HG03457 (cell line): ENCODE measurements at regions not wholly inside any gene's neighbourhood (a gene's known extent, or its start where the extent isn't known, plus 50 kb on each side); places are given as distances from the start of the nearest gene placed in this dataset.

Experiments
- ATAC-seq: cut with Tn5 transposase; IDR thresholded peaks from one replicate; pipeline ENCODE4 v1.9.1; 2021; ENCODE audit warnings: moderate number of reproducible peaks; ENCODE audit not compliant: unreplicated experiment

GRCh38 chr2:37781028-37781427, 109.6 kb upstream of the CDC42EP3 start:
- ATAC-seq, result no peak

- ATAC-seq, result no peak
Observed at GRCh38 chr2:37782155-37782673, 110.8 kb upstream of the CDC42EP3 start.

DNA sequence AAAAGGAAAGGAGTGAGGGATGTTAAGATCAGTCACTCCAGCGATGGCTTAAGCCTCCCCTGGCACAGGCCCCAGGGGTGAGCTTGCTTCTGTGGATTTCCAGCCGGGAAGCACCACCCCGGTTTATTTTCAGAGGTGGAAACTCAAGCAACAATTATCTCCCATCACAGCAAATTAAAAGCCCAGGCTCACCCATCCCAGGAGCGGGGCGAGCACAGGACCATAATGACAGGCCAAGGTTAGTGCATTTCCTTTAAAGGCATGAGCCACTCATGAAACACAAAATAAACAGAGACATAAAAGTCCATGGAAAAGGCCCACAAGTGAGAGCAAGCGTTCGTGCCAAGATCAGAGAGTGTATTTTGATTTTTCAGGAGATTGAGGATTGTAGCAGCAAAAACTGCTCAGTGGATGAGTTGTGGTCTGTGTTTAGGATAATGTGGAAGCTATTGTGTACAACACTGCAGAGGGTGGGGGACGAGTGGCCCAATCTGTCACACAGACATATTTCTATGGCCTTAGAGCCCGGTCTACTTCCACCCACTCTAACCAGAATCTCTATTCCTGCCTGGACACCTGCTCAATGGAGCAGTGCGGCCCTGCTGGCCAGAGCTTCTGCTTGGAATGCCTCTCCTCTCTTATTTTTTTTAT, 111.4 kb upstream of the CDC42EP3 start:
- no peak for ATAC-seq

GRCh38 chr2:37783545-37783944, 112.1 kb upstream of the CDC42EP3 start:
- ATAC-seq, result no peak

GRCh38 chr2:37784071-37784758, 112.8 kb upstream of the CDC42EP3 start:
- ATAC-seq, result no peak

DNA sequence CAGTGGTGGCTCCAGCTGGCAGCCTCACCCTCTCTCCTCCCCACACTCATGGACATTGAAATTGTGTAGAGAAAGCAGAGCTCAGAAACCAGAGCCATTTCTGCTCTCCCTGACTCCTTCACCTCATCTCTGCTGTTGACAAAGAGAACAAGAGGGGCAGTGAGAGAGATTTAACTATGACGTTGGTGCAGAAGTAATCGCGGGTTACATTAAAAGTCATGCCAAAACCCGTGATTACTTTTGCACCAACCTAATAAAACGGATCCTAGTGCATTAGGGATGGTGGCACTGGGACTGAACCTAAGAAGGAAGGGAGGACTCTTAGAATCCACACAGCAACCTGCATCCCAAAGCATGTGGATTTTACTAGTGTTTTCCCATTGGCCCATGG, 113.3 kb upstream of the CDC42EP3 start:
- no peak for ATAC-seq

- ATAC-seq, result no peak
Observed at GRCh38 chr2:37786191-37786698, 114.8 kb upstream of the CDC42EP3 start.

GRCh38 chr2:37786854-37787253, 115.4 kb upstream of the CDC42EP3 start:
- no peak for ATAC-seq

GRCh38 chr2:37788602-37789209, 117.3 kb upstream of the CDC42EP3 start:
- ATAC-seq, result no peak

DNA sequence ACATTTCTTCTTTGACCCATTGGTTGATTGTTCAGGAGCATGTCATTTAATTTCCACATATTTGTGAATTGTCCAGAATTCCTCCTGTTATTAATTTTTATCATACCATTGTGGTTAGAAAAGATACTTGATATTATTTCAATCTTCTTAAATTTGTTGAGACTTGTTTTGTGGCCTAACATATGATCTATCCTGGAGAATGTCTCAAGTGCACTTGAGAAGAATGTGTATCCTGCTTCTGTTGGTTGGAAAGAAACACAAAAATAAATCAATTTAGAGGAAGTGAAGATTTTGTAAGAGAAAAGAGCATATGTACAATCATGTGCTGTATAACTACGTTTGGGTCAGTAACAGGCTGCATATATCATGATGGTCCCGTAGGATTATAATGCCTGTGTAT, 118.6 kb upstream of the CDC42EP3 start:
- ATAC-seq, result no peak

- ATAC-seq, result no peak
Observed at GRCh38 chr2:37790462-37790861, 119.0 kb upstream of the CDC42EP3 start.

DNA sequence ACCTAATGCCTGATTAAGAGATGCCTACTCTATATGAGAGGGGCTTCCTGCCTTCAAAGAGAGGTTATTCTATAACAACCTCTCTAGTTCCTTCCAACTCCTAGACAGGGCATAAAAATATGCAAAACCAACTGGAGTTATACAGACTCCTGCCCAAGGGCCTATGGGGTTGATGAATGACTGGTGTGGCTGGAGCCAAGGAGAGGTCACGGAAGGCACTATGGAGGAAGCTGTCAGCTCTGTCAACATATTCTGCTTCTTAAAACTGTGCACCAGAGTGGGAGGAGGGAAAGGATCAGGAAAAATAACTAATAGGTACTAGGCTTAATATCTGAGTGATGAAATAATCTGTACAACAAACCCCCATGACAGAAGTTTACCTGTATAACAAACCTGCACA, 120.9 kb upstream of the CDC42EP3 start:
- no peak for ATAC-seq

- ATAC-seq, result no peak
Observed at GRCh38 chr2:37793004-37793403, 121.6 kb upstream of the CDC42EP3 start.

- ATAC-seq, result no peak
Observed at GRCh38 chr2:37794717-37795116, 123.3 kb upstream of the CDC42EP3 start.

- ATAC-seq, result no peak
Observed at GRCh38 chr2:37795456-37795855, 124.0 kb upstream of the CDC42EP3 start.

DNA sequence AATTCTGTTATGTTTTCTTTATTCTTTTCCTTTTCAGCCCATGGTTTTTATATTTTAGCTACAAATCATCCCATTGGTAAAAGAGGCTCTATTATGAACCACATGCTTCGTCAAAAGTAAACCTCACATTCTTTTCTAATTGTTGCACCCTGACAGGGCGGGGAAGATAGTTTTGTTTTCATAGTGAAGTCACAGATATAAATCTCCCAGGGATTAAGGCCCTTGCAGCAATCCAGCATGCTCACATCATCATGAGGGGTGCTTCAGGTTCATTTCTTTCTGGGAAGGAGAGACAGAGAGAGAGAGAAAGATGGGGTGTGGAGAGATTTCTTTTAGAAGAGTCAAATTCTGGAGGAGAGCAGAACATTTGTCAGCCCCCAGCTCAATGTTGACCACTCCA, 124.5 kb upstream of the CDC42EP3 start:
- no peak for ATAC-seq

DNA sequence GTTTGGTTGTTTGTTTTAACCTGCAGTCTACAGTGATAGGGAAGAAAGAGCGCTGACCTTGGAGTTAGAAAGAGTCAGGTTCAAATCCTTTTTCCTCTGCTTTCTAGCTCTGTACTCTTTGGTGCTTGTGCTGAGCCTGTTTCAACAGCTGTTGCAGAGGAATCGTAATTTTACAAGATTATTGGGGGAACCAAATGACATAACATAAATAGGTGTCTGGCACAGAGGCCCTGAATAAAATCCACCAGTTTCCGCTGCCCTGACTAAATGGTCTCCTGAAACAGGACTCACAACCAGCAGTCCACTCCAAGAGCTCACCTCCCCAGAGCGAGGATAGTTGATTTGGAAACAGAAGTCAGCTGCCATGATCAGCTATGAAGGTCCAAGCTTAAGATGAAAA, 125.0 kb upstream of the CDC42EP3 start:
- ATAC-seq, result no peak

DNA sequence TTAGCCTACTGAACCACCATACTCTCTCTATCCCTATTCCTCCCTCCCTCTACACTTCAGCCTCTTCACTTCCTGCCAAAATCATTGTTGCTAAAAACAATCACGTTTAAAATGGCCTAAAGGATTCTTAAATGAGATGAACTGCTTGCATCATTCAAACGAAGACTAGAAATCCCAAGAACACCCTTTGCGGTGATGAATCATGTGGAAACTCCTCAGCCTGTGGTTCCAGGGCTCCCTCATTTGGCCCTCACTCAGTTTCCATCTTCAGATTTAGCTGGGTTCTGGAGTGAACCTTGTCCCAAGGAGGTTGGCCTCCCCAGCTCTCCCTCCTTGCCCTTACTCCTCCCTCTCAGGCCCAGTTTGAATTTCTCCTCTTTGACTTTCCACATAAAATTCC, 125.6 kb upstream of the CDC42EP3 start:
- ATAC-seq, result no peak

DNA sequence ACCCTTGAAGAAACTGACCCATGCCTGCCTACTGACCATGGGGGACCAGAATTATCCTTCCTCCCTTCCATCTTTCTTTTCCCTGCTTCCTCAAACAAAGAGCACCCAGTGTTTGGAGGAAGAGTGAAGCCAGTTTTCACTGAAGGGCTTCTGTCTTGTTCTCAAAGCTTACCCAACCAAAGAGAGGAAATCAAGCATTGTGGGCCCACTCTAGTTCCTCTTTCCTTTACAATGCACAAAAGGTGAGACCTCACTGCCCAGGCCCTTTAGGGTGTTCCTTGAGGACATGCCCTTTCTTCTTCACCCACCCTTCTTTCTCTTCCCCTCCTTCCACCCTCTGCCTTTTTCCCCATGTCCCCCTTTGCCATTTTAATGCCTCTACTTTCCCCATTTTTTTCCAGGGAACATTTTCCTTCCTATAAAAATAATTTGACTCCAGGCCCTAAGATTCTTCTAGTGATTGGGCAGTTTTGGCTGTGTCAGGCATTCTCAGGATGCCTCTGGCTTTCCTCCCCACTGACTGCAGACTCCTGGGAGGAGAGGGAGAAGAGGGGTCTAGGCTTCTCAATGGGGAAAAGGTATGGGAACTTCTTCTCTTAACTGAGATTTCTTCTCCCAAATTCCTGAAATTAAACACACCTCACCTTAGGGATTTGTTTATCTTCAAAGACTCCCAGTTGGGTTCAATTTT, 126.6 kb upstream of the RMDN2 start:
- ATAC-seq, result no peak

DNA sequence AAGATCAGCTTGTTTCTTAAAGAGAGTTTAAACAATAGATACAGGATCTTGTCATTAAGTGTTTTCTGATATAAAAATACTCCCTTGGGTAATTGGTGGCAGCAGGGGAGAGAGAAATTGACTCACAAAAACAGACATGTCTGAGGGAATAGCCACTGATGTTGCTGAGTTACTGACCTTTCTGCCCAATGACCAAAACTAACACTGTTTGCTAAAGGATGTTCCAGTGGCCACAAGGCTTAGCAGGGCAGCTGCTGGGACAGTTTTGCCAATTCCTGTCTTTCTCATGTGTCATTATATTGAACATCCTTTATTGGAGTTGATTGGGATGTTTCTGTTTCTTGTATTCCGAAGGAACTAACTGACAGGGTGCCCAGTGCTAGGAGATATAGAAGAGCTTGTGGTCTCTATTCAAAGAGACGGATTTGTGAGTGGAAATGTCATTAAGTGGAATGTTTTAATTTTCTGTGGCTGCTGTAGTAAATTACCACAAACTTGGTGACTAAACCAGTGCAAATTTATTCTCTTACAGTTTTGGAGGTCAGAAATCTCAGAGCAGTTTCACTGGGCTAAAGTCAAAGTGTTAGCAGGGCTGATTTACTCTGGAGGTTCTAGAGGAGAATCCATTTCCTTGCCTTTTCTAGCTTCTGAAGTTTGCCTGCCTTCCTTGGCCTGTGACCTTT, 124.8 kb upstream of the RMDN2 start:
- ATAC-seq, result no peak

GRCh38 chr2:37802211-37802752, 122.8 kb upstream of the RMDN2 start:
- no peak for ATAC-seq
